ENCODE measurements at regions not wholly inside any gene's neighbourhood (a gene's known extent, or its start where the extent isn't known, plus 50 kb on each side); places are given as distances from the start of the nearest gene placed in this dataset.

DNA sequence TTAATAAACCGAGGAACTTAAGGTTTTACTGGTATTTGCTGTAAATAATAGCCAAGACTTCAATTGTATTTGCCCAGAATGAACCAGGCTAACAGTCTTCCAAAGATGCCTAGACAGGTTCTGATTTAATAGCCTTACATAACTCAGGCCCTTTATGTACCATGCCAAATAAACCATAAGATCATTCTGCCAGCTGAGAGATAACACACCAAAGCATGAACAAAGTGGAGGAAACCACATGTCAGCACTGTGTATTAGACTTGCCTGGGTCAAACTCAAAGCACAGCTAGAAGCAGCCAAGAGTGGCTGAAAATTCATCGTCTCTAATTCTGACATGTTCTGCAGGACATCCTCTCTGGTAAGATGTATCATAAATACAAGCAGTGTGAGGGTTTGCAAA, 319.3 kb upstream of the ZNF608 start:
- Mint-ChIP-seq H3K36me3 (ENCODE audit: insufficient read depth, unreplicated experiment) (no peaks in the 10 kb centered on the region), H3K4me1 (ENCODE audit: low read depth, unreplicated experiment) (no peaks in the 10 kb centered on the region), H3K27ac (ENCODE audit: unreplicated experiment) (no peak overlapping the region), H3K27me3 (ENCODE audit: insufficient read depth, unreplicated experiment) (no peaks in the 10 kb centered on the region), H3K4me3 (ENCODE audit: unreplicated experiment) (no peak overlapping the region), H3K9me3 (ENCODE audit: unreplicated experiment) (peaks cover 17% of the 10 kb centered on the region)
- BruUV-seq (replicated peaks), result no TSS peak
- TF ChIP-seq, protein P1, sequence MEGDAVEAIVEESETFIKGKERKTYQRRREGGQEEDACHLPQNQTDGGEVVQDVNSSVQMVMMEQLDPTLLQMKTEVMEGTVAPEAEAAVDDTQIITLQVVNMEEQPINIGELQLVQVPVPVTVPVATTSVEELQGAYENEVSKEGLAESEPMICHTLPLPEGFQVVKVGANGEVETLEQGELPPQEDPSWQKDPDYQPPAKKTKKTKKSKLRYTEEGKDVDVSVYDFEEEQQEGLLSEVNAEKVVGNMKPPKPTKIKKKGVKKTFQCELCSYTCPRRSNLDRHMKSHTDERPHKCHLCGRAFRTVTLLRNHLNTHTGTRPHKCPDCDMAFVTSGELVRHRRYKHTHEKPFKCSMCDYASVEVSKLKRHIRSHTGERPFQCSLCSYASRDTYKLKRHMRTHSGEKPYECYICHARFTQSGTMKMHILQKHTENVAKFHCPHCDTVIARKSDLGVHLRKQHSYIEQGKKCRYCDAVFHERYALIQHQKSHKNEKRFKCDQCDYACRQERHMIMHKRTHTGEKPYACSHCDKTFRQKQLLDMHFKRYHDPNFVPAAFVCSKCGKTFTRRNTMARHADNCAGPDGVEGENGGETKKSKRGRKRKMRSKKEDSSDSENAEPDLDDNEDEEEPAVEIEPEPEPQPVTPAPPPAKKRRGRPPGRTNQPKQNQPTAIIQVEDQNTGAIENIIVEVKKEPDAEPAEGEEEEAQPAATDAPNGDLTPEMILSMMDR (IDR thresholded peaks at IDR 0.05; ENCODE audit: insufficient read depth in 1 of 2, low read depth in 1 of 2, low read length in 1 of 2, severe bottlenecking in 1 of 2, unreplicated experiment in 1 of 2), result no peak
- ChIA-PET CTCF (no interaction called here), POLR2A (no interaction called here)
- no peak overlapping the region for H3K4me3 ChIP-seq (ENCODE audit: low read depth, low read length)
- no peaks in the 10 kb centered on the region for H3K27me3 ChIP-seq (replicated peaks; ENCODE audit: control insufficient read depth, insufficient read depth, low read length)
- no peaks in the 10 kb centered on the region for H3K4me1 ChIP-seq
- no peak for DNase-seq
- H3K36me3 ChIP-seq (ENCODE audit: control insufficient read depth, insufficient read depth, low read length), result no peaks in the 10 kb centered on the region
- intact Hi-C loops (cut with micrococcal nuclease; ENCODE audit: unreplicated experiment), result no loop called here
- H3K9me3 ChIP-seq, result no peaks in the 10 kb centered on the region

DNA sequence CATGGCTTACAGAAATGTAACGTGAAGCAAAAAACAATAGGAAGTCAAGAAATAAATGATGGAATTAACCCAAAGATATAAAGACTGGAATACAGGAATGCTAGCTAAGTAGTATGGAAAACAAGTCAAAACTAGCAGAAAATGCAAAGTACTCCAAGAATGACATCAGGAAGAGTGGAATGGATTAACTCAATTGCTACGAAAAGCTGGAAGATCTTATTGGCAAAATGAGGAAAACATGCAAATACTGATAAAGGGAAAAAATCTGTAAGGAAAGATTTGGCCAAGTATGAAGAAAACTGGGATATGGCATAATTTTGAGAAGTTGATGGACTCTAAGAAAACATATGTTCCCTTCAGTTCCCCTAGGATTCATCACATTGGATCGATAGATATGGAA, 324.5 kb upstream of the ZNF608 start:
- Histone ChIP-seq H3K9me3 (peaks cover 16% of the 10 kb centered on the region; the same call in 1 of the 2 replicates), H3K4me3 (ENCODE audit: low read depth, low read length) (no peak overlapping the region), H3K36me3 (ENCODE audit: control insufficient read depth, insufficient read depth, low read length) (no peaks in the 10 kb centered on the region), H3K4me1 (no peaks in the 10 kb centered on the region), H3K27me3 (replicated peaks; ENCODE audit: control insufficient read depth, insufficient read depth, low read length) (no peaks in the 10 kb centered on the region)
- no peaks in the 10 kb centered on the region for H3K36me3 Mint-ChIP-seq (ENCODE audit: insufficient read depth, unreplicated experiment)
- BruUV-seq (replicated peaks), result no TSS peak
- TF ChIP-seq, protein P1 (IDR thresholded peaks at IDR 0.05; ENCODE audit: insufficient read depth in 1 of 2, low read depth in 1 of 2, low read length in 1 of 2, severe bottlenecking in 1 of 2, unreplicated experiment in 1 of 2), result no peak
- peaks cover 48% of the 10 kb centered on the region for H3K9me3 Mint-ChIP-seq (ENCODE audit: unreplicated experiment)
- H3K27me3 Mint-ChIP-seq (ENCODE audit: insufficient read depth, unreplicated experiment), result no peaks in the 10 kb centered on the region
- CTCF ChIA-PET, result no interaction called here
- POLR2A ChIA-PET, result no interaction called here
- intact Hi-C loops (cut with micrococcal nuclease; ENCODE audit: unreplicated experiment), result no loop called here
- H3K4me1 Mint-ChIP-seq (ENCODE audit: low read depth, unreplicated experiment), result no peaks in the 10 kb centered on the region
- DNase-seq, result no peak
- H3K4me3 Mint-ChIP-seq (ENCODE audit: unreplicated experiment), result no peak overlapping the region
- no peak overlapping the region for H3K27ac Mint-ChIP-seq (ENCODE audit: unreplicated experiment)

DNA sequence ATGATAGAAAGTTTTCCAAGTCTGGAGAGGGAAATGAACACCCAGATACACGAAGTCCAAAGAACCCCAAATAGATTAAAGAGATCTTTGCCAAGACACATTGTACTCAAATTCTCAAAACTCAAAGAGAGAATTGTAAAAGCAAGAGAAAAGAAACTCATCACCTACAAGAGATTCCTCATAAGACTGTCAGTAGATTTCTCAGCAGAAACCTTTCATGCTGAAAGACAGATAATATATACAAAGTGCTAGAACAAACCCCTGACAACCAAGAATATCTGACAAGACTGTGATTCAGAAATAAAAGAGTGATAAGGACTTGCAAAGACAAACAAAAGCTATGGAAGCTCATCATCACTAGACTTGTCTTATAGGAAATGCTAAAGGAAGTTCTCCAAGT, 326.7 kb upstream of the ZNF608 start:
- H3K27me3 Mint-ChIP-seq (ENCODE audit: insufficient read depth, unreplicated experiment), result no peaks in the 10 kb centered on the region
- intact Hi-C loops (cut with micrococcal nuclease; ENCODE audit: unreplicated experiment), result no loop called here
- TF ChIP-seq, protein P1 (IDR thresholded peaks at IDR 0.05; ENCODE audit: insufficient read depth in 1 of 2, low read depth in 1 of 2, low read length in 1 of 2, severe bottlenecking in 1 of 2, unreplicated experiment in 1 of 2), result no peak
- Histone ChIP-seq H3K4me1 (no peaks in the 10 kb centered on the region), H3K4me3 (ENCODE audit: low read depth, low read length) (no peak overlapping the region), H3K36me3 (ENCODE audit: control insufficient read depth, insufficient read depth, low read length) (no peaks in the 10 kb centered on the region), H3K9me3 (peaks cover 16% of the 10 kb centered on the region; the same call in 1 of the 2 replicates), H3K27me3 (replicated peaks; ENCODE audit: control insufficient read depth, insufficient read depth, low read length) (no peaks in the 10 kb centered on the region)
- peaks cover 51% of the 10 kb centered on the region for H3K9me3 Mint-ChIP-seq (ENCODE audit: unreplicated experiment)
- no peaks in the 10 kb centered on the region for H3K36me3 Mint-ChIP-seq (ENCODE audit: insufficient read depth, unreplicated experiment)
- no peak overlapping the region for H3K27ac Mint-ChIP-seq (ENCODE audit: unreplicated experiment)
- CTCF ChIA-PET, result no interaction called here
- no TSS peak for BruUV-seq (replicated peaks)
- H3K4me1 Mint-ChIP-seq (ENCODE audit: low read depth, unreplicated experiment), result no peaks in the 10 kb centered on the region
- no peak for DNase-seq
- H3K4me3 Mint-ChIP-seq (ENCODE audit: unreplicated experiment), result no peak overlapping the region
- POLR2A ChIA-PET, result no interaction called here
